ENCODE measurements at regions not wholly inside any gene's neighbourhood (a gene's known extent, or its start where the extent isn't known, plus 50 kb on each side); places are given as distances from the start of the nearest gene placed in this dataset.

DNA sequence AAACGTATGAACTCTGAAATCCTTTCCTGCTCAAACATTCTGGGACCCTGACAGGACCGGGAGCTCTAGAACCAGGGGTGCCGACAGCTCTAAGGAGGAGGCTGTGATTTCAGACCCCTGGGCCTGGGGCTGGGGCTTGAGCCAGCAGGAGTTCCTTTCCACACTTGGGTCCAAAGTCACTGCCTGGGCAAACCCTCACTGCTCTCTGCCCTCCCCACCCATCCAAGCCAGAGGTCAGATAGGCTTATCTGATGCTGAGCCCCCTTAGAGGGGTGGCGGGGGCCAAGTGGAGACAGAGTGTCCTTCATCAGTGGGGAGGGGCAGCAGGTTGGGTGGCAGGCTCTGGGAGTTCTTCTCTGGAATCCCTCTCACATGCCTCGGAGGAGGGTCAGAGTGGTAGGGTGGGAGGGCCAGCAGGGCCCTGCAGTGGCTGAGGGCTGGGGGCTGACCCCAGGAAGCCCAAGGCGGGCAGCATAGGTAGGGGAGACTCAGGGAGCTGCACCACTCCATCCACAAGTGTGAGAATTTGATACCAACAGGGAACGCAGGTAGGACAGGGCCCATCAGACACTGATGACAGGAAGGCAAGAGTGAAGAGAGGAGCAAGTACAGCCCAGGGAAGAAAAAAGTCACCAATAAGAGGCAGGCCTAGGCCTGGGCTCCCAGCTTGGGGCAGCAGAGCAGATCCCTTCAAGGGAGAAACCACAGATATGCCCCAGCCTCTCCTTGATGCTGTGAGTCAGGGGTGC lies 121.0 kb downstream of the MRPL14 start:
- DNase-seq (ENCODE audit: low spot score in 2 of 2): peak in 1 of 2 donors; percentile 49
- Histone ChIP-seq H3K27me3 (peaks cover 34% of the 10 kb centered on the region), H3K9me3 (no peaks in the 10 kb centered on the region), H3K36me3 (no peaks in the 10 kb centered on the region), H3K4me3 (no peak overlapping the region), H3K27ac (no peak overlapping the region), H3K4me1 (peaks cover 16% of the 10 kb centered on the region)
- no peak for TF ChIP-seq CTCF (IDR thresholded peaks at IDR 0.05)
- no peak for TF ChIP-seq POLR2A (IDR thresholded peaks at IDR 0.05)
- WGBS: 92% methylated on average over 5 of the region's 7 CpGs

- no peak for TF ChIP-seq CTCF (IDR thresholded peaks at IDR 0.05)
- TF ChIP-seq EP300 (IDR thresholded peaks at IDR 0.05): no peak
- TF ChIP-seq POLR2A (IDR thresholded peaks at IDR 0.05): no peak
- TF ChIP-seq POLR2AphosphoS5 (IDR thresholded peaks at IDR 0.05): no peak
- Histone ChIP-seq H3K4me3 (no peak overlapping the region), H3K27ac (no peak overlapping the region), H3K36me3 (no peaks in the 10 kb centered on the region), H3K27me3 (peaks cover 37% of the 10 kb centered on the region), H3K9me3 (no peaks in the 10 kb centered on the region), H3K4me1 (peaks cover 16% of the 10 kb centered on the region)
- WGBS: 80% methylated on average over 3 of the region's 3 CpGs
- DNase-seq (ENCODE audit: low spot score in 2 of 2): no peak
Observed at GRCh38 chr6:44005507-44005903, 121.7 kb downstream of the MRPL14 start.

DNA sequence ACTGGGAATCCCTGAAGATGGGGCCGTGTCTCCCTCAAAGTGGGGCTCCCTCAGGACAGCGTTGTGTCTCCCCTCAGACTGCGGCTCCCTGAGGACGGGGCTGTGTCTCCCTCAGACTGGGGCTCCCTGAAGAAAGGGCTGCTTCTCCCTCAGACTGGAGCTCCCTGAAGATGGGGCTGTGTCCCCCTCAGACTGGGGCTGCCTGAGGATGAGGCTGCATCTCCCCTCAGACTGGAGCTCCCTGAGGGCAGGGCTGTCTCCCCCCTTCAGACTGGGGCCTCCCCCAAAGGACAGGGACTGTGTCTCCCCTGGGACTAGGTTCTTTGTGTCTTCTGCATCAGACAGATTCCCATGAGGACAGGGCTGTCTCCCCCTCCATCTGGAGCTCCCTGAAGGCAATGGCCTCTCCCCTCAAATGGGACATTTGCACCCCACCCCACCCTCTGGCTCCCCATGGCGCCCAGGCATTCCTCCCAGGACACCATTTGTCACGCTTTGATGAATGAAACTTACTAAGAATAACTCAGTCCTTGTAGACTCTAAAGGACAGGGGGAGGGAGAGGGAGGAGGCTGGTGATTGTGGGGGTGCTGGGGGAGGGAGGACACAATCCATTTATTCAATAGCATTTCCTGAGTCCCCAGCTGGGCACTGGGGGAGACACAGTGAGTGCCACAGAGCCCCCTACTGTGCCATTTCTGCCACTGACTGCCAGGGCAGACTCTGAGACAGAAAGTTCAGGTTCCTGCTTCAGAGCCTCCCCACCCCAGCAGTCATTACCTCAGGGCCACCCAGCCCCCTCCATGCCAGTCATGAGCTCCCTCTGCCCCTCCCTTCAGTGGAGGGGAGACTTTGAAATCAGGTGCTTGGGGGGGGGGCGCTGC lies 122.4 kb downstream of the MRPL14 start:
- Histone ChIP-seq H3K4me3 (no peak overlapping the region), H3K27ac (no peak overlapping the region), H3K4me1 (peaks cover 16% of the 10 kb centered on the region), H3K27me3 (peaks cover 37% of the 10 kb centered on the region), H3K9me3 (no peaks in the 10 kb centered on the region), H3K36me3 (no peaks in the 10 kb centered on the region)
- TF ChIP-seq EP300 (IDR thresholded peaks at IDR 0.05) (no peak), CTCF (IDR thresholded peaks at IDR 0.05) (no peak), POLR2A (IDR thresholded peaks at IDR 0.05) (no peak), POLR2AphosphoS5 (IDR thresholded peaks at IDR 0.05) (no peak)
- DNase-seq (ENCODE audit: low spot score in 2 of 2): peak in 1 of 2 donors; percentile 47
- WGBS: 65% methylated on average over 6 of the region's 7 CpGs

DNA sequence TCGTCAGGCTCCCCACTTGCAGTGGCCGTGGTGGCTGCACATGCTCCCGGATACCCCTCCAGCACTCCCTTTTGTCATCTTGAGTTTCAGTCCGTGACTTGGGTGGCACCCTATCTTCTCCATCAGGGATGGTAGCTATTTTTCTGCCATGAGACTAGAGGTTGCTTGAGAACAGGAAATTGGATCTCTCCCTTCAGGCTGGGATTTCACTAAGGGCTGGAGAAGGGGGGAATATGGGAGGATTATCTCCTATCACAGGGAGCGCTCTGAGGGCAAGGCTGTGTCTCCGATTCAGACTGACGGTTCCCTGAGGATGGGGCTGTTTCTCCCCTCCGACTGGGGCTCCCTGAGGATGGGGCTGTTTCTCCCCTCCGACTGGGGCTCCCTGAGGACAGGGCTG lies 123.1 kb downstream of the MRPL14 start:
- no peak for TF ChIP-seq CTCF (IDR thresholded peaks at IDR 0.05)
- TF ChIP-seq EP300 (IDR thresholded peaks at IDR 0.05): no peak
- TF ChIP-seq POLR2A (IDR thresholded peaks at IDR 0.05): no peak
- TF ChIP-seq POLR2AphosphoS5 (IDR thresholded peaks at IDR 0.05): no peak
- no peaks in the 10 kb centered on the region for H3K9me3 ChIP-seq
- H3K4me1 ChIP-seq: peaks cover 16% of the 10 kb centered on the region
- H3K27me3 ChIP-seq: peaks cover 37% of the 10 kb centered on the region
- H3K36me3 ChIP-seq: no peaks in the 10 kb centered on the region
- DNase-seq (ENCODE audit: low spot score in 2 of 2): peak in 1 of 2 donors; percentile 44
- H3K4me3 ChIP-seq: no peak overlapping the region
- 74% methylated on average over 7 of the region's 9 CpGs for WGBS
- H3K27ac ChIP-seq: no peak overlapping the region
